Umbilical cord (tissue), 1 donor: ENCODE measurements at regions not wholly inside any gene's neighbourhood (a gene's known extent, or its start where the extent isn't known, plus 50 kb on each side); places are given as distances from the start of the nearest gene placed in this dataset.

ENCODE experiments used
- DNase-seq: peaks from one replicate; pipeline ENCODE4 v3.0.0-alpha.2; 2015; ENCODE audit warnings: low spot score

DNA sequence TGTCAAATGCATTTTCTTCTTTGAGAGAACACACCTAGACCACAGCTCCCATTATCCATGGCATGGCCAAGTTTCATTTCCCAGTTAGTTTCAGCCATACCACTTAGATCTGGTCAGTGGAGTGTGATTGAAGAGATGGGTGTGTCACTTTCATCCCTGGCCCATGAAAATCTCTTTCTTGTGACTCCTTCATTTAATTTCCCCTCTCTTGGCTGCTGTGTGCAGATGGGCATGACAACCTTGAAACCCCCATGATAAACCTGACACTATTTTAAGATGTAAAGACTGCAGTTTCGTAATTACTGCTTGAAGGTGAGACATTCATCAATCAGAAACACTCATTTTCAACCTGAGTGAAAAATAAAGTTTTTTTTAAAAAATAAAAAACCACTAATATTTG lies 284.9 kb downstream of the IL15 start:
- DNase-seq: no peak

DNA sequence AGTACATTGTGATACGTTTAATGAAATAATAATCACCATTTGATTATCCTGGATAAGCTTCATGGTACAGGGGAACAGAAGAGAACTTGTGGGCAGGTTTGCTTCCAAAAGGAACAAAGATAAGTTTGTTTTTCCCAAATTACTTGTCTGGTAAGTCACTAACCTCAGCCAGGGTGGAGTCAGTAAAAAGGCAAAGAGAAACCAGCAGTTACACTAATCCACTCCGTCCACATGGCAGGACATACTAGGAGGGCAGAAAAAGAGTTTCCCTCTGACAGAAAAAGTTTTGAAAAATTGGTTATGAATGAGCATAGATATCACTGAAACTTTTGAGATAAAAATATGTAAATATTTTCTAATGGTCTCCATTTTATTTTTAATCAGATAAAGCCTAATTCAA lies 285.9 kb downstream of the IL15 start:
- DNase-seq: no peak

DNA sequence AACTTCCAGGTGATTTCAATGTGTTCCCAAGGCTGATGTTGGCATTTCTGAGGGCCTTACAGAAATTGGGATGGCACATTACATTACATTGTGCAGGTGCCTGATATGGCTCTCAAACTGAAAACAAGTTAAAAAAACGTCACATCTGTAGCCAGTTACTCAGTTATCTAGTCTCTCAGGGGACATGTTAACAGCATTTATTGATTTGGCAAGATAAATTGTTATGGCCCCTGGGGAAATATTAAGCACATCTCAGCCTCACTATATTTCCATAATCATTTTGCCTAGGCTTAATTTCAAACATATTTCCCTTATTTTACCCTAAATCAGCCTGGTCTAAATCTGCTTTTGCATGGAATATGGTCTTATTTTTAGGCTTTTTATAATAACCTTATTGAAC lies 290.0 kb downstream of the IL15 start:
- no peak for DNase-seq

DNA sequence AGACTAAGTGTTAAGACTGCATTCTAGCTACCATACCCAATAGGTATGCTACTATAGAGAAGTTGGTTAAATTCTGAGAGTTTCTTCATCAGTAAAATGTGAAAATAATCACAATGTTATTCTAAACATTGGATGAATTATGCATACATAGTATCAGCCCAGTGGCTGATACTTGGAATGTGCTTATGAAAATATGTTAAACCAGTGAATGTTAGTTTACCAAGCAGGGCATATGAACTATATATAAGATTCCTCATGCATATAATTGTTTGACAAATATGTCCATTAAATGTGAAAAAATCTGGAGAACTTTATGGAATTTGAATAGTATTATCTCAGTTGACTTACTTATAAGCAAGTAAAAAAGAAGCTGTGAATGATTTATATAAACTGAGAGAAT lies 296.1 kb downstream of the IL15 start:
- DNase-seq: no peak

DNA sequence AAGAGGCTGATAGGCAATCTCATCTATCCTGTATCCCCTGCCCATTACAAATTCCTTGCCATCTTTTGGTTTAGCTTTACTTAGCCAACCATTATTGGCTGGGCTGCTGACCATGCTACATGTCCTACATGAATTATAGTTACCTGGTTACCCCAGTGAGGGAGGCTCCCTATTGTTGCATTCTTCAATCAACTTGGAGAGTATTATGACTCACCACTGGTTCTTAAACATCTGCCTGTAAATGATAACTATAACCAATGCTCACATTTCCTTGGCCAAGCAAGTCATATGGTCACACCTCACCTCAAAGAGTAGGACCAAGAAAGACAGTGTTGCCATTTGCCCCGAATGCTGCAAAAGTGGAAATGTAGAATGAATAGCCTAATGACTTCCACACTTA lies 297.6 kb downstream of the IL15 start:
- no peak for DNase-seq

DNA sequence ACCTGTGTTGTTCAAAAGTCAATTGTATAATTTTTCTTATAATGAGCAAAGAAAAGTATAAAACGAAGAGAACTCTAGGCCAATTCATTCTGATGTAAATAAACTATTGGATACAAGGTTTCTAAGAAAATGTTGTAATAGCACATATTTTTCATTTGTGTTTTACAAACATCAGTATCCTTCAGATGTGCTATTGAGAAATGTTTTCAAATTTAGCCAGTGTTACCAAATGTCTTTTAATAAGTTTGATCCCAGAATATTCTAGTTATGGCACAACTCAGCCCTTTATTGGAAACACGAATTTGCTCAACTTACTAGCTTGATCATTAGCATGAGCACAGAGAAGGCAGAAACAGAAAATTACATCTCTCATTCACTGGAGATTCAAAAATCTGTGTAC lies 319.3 kb downstream of the IL15 start:
- no peak for DNase-seq

DNA sequence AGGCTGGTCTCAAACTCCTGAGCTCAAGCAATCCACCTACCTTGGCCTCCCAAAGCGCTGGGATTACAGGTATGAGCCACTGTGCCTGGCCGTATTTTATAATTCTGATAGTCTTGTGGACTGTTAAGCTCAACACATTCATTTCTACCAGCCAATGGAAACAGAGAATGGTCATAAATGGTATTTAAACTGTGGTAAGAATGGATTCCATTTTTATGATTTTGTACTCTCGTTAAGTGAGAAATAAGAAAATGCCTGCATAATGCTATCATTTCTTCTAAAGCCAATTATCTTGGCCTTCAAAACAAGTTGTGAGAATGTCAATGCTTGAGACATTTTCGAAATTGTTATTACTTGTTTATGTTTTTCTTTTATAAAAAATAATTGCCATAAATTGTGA lies 321.0 kb downstream of the IL15 start:
- no peak for DNase-seq

DNA sequence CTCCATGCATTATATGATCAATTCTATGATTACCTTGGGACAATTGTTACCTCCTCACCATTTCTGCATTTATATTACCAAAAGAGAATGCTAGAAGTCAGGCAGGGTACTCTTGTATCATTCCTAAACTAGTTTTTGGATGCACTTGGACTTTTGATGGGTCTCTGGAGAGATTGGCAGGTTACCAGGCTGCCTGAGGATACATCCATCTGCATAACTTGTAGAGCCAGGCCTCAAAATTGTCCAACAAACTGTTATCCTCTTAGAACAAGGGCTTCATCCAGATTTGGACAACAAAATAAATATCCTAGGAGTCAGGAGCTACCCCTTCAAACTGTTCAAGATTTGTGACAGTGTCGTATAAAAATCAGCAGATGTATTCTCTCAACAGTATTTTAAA lies 326.1 kb downstream of the IL15 start:
- DNase-seq: no peak

DNA sequence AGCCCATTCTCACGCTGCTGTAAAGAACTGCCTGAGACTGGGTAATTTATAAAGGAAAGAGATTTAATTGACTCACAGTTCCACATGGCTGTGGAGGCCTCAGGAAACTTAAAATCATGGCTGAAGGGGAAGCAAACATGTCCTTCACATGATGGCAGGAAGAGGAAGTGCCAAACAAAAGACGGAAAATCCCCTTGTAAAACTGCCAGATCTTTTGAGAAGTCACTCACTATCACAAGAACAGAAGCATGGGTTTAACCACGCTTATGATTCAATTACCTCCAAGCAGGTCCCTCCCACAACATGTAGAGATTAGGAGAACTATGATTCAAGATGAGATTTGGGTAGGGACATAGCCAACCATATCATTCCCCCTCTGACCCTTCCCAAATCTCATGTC lies 335.5 kb downstream of the IL15 start:
- no peak for DNase-seq

DNA sequence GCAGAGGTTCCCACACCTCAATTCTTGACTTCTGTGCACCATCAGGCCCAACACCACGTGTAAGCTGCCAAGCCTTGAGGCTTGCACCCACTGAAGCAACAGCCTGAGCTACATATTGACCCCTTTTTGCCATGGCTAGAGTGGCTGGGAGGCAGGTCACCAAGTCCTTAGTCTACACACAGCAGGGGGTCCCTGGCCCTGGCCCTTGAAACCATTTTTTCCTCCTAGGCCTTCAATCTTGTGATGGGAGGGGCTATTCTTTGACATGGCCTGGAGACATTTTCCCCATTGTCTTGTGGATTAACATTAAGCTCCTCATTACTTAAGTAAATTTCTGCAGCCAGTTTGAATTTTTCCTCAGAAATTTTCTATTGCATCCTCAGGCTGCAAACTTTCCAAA lies 336.6 kb downstream of the IL15 start:
- DNase-seq: no peak
